ENCODE measurements at regions not wholly inside any gene's neighbourhood (a gene's known extent, or its start where the extent isn't known, plus 50 kb on each side); places are given as distances from the start of the nearest gene placed in this dataset.
"Not testable (repeated sequence)": the region's sequence is repeated elsewhere in the genome, so short reads cannot be mapped to it uniquely, and the experiment has no call there.

DNA sequence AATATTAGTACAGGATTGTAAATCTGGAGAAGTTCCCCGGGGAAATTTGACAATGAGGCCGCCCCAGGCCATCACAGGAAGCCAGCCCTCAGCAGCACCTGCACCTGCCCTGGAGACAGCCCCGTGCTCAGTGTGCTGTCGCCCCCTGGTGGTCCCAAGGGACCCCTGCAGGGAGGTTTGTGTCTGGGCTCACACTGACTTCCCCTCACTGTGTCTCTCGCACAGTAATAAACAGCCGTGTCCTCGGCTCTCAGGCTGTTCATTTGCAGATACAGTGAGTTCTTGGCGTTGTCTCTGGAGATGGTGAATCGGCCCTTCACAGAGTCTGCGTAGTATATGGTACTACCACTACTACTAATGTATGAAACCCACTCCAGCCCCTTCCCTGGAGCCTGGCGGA is 1011.2 kb downstream of the TMEM121 start:
- TF ChIP-seq, protein P1, sequence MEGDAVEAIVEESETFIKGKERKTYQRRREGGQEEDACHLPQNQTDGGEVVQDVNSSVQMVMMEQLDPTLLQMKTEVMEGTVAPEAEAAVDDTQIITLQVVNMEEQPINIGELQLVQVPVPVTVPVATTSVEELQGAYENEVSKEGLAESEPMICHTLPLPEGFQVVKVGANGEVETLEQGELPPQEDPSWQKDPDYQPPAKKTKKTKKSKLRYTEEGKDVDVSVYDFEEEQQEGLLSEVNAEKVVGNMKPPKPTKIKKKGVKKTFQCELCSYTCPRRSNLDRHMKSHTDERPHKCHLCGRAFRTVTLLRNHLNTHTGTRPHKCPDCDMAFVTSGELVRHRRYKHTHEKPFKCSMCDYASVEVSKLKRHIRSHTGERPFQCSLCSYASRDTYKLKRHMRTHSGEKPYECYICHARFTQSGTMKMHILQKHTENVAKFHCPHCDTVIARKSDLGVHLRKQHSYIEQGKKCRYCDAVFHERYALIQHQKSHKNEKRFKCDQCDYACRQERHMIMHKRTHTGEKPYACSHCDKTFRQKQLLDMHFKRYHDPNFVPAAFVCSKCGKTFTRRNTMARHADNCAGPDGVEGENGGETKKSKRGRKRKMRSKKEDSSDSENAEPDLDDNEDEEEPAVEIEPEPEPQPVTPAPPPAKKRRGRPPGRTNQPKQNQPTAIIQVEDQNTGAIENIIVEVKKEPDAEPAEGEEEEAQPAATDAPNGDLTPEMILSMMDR (conservative IDR thresholded peaks at IDR 0.05; ENCODE audit: low read depth, low read length), result peak; percentile 31; the same call in 1 of the 2 replicates
- not testable (repeated sequence) for H3K27me3 ChIP-seq (ENCODE audit: insufficient read depth, low read depth); H3K4me1 ChIP-seq (ENCODE audit: low read depth, poor library complexity, severe bottlenecking); H3K4me2 ChIP-seq; H3K9ac ChIP-seq; H2AFZ ChIP-seq (ENCODE audit: low read depth); H3K27ac ChIP-seq; H3K79me2 ChIP-seq (ENCODE audit: insufficient read depth, low read depth); H3K36me3 ChIP-seq (ENCODE audit: insufficient read depth); H4K20me1 ChIP-seq (ENCODE audit: insufficient read depth); H3K4me3 ChIP-seq (IDR thresholded peaks at IDR 0.05; ENCODE audit: insufficient read depth, low read depth, low read length)

DNA sequence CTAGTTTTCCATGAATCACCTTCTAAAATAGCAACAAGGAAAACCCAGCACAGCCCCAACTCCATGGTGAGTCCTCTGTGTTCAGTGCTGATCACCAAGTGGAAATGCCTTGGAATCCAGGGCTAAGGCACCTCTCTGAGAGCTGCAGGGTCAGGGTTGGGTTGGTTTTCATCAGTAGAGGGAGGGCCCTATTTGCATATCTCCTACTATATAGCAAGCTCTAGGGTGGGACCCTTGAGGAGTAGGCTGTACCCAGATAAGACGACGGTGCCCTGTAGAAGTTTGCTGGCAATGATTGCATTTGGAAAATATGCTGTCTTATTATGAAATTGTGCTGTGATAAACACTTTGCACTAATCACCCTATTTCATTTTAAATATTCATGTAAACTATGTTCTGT is 1011.8 kb downstream of the TMEM121 start:
- Histone ChIP-seq H3K27me3 (ENCODE audit: insufficient read depth, low read depth) (no peaks in the 10 kb centered on the region), H4K20me1 (ENCODE audit: insufficient read depth) (no peaks in the 10 kb centered on the region), H3K79me2 (ENCODE audit: insufficient read depth, low read depth) (no peaks in the 10 kb centered on the region), H3K4me2 (no peak overlapping the region), H3K27ac (no peak overlapping the region), H3K9ac (no peak overlapping the region), H3K4me3 (IDR thresholded peaks at IDR 0.05; ENCODE audit: insufficient read depth, low read depth, low read length) (no peak overlapping the region), H2AFZ (ENCODE audit: low read depth) (no peak overlapping the region), H3K4me1 (ENCODE audit: low read depth, poor library complexity, severe bottlenecking) (peaks cover 7% of the 10 kb centered on the region), H3K36me3 (ENCODE audit: insufficient read depth) (no peaks in the 10 kb centered on the region)
- TF ChIP-seq, protein P1 (conservative IDR thresholded peaks at IDR 0.05; ENCODE audit: low read depth, low read length), result no peak

DNA sequence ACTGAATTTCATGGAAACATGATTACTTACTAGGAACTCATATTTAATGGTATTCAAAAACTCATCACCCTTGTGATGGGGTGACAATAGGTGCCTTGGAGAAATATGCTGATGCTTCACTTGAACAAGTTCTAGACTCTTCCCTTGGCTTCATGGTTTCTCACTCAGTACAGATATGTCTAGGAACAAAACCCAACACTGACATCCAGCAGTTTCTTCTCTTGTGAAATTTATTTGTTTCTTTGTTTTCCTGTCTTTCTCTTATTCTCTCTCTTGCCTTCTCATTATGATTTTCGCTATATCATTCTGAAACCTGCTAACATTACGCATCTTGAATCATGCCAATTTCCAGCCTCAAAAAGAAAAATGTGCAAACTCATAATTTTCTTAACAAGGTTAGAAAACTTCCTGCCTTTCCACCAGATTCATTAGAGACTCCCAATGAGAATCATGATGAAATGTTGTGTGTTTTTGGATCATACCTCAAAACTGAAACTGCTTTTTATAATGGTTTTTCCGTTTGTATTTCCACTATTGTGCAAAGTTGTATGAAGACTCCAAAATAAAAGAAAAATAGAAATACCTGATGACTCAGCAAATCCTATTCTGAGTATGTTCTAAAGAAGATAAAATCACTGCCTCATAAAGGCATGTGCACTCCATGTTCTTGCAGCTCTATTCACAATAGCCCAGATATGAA is 1021.5 kb downstream of the TMEM121 start:
- no peak overlapping the region for H3K4me3 ChIP-seq (IDR thresholded peaks at IDR 0.05; ENCODE audit: insufficient read depth, low read depth, low read length)
- H3K27me3 ChIP-seq (ENCODE audit: insufficient read depth, low read depth), result no peaks in the 10 kb centered on the region
- no peak overlapping the region for H3K4me2 ChIP-seq
- no peak overlapping the region for H3K27ac ChIP-seq
- peaks cover 8% of the 10 kb centered on the region for H3K4me1 ChIP-seq (ENCODE audit: low read depth, poor library complexity, severe bottlenecking)
- TF ChIP-seq, protein P1 (conservative IDR thresholded peaks at IDR 0.05; ENCODE audit: low read depth, low read length), result no peak
- no peaks in the 10 kb centered on the region for H3K79me2 ChIP-seq (ENCODE audit: insufficient read depth, low read depth)
- no peaks in the 10 kb centered on the region for H4K20me1 ChIP-seq (ENCODE audit: insufficient read depth)
- H2AFZ ChIP-seq (ENCODE audit: low read depth), result no peak overlapping the region
- H3K36me3 ChIP-seq (ENCODE audit: insufficient read depth), result no peaks in the 10 kb centered on the region
- no peak overlapping the region for H3K9ac ChIP-seq

DNA sequence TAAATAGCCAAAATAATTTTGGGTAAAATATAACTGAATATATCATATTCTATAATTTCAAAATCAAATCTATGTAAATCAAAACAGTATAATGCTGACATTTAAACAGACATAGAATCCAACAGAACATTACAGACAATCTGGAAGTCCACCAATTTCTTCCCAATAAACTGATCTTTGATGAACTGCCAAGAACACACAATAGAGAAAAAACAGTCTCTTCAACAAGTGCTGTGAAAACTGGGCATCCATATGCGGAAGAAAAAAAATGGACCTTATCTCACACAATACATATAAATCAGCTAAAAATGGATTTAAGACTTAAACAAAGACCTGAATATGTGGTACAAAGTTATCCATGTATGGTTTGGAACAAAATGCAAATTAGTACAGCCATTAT is 1022.7 kb downstream of the TMEM121 start:
- no peaks in the 10 kb centered on the region for H3K79me2 ChIP-seq (ENCODE audit: insufficient read depth, low read depth)
- H3K27ac ChIP-seq, result no peak overlapping the region
- no peak overlapping the region for H2AFZ ChIP-seq (ENCODE audit: low read depth)
- no peak overlapping the region for H3K4me2 ChIP-seq
- TF ChIP-seq, protein P1 (conservative IDR thresholded peaks at IDR 0.05; ENCODE audit: low read depth, low read length), result no peak
- H3K4me1 ChIP-seq (ENCODE audit: low read depth, poor library complexity, severe bottlenecking), result peaks cover 8% of the 10 kb centered on the region
- H4K20me1 ChIP-seq (ENCODE audit: insufficient read depth), result no peaks in the 10 kb centered on the region
- no peaks in the 10 kb centered on the region for H3K36me3 ChIP-seq (ENCODE audit: insufficient read depth)
- H3K4me3 ChIP-seq (IDR thresholded peaks at IDR 0.05; ENCODE audit: insufficient read depth, low read depth, low read length), result no peak overlapping the region
- no peaks in the 10 kb centered on the region for H3K27me3 ChIP-seq (ENCODE audit: insufficient read depth, low read depth)
- H3K9ac ChIP-seq, result no peak overlapping the region
